Fibroblast of gingiva (primary cell): ENCODE measurements at regions not wholly inside any gene's neighbourhood (a gene's known extent, or its start where the extent isn't known, plus 50 kb on each side); places are given as distances from the start of the nearest gene placed in this dataset.
A peak's percentile ranks its signal among the peaks of the same experiment; 100 is the strongest.

ENCODE experiments used
- DNase-seq: peaks from one replicate; pipeline ENCODE4 v3.0.0-alpha.2; 2011; ENCODE audit warnings: low read depth

GRCh38 chr15:98144388-98144787, 183.9 kb downstream of the ARRDC4 start:
- no peak for DNase-seq

- no peak for DNase-seq
These were observed 185.7 kb downstream of the ARRDC4 start for GRCh38 chr15:98146031-98146820.

- no peak for DNase-seq
These were observed 186.9 kb downstream of the ARRDC4 start for GRCh38 chr15:98147415-98147814.

GRCh38 chr15:98150084-98150483, 189.6 kb downstream of the ARRDC4 start:
- no peak for DNase-seq

GRCh38 chr15:98150536-98150935, 190.0 kb downstream of the ARRDC4 start:
- no peak for DNase-seq

- DNase-seq: no peak
These were observed 190.6 kb downstream of the ARRDC4 start for GRCh38 chr15:98151096-98151495.

- no peak for DNase-seq
These were observed 191.7 kb downstream of the ARRDC4 start for GRCh38 chr15:98152156-98152555.

- peak; percentile 2 for DNase-seq
These were observed 194.4 kb downstream of the ARRDC4 start for GRCh38 chr15:98154863-98155262.

GRCh38 chr15:98155356-98155755, 194.9 kb downstream of the ARRDC4 start:
- DNase-seq: no peak

GRCh38 chr15:98160236-98160635, 199.7 kb downstream of the ARRDC4 start:
- no peak for DNase-seq

- no peak for DNase-seq
These were observed 203.0 kb downstream of the ARRDC4 start for GRCh38 chr15:98163319-98164045.

- DNase-seq: no peak
These were observed 204.1 kb downstream of the ARRDC4 start for GRCh38 chr15:98164571-98164970.

GRCh38 chr15:98164986-98165385, 204.5 kb downstream of the ARRDC4 start:
- DNase-seq: no peak

GRCh38 chr15:98167722-98168268, 207.3 kb downstream of the ARRDC4 start:
- DNase-seq: no peak

GRCh38 chr15:98169551-98169950, 209.0 kb downstream of the ARRDC4 start:
- DNase-seq: no peak

GRCh38 chr15:98174286-98174685, 213.8 kb downstream of the ARRDC4 start:
- no peak for DNase-seq

- DNase-seq: no peak
These were observed 214.3 kb downstream of the ARRDC4 start for GRCh38 chr15:98174841-98175240.

GRCh38 chr15:98177966-98178592, 217.6 kb downstream of the ARRDC4 start:
- DNase-seq: peak; percentile 37

- DNase-seq: no peak
These were observed 218.4 kb downstream of the ARRDC4 start for GRCh38 chr15:98178861-98179260.

- no peak for DNase-seq
These were observed 227.0 kb downstream of the ARRDC4 start for GRCh38 chr15:98187549-98187948.

GRCh38 chr15:98190914-98191313, 230.4 kb downstream of the ARRDC4 start:
- no peak for DNase-seq

- DNase-seq: no peak
These were observed 235.3 kb downstream of the ARRDC4 start for GRCh38 chr15:98195796-98196195.

- no peak for DNase-seq
These were observed 235.9 kb downstream of the ARRDC4 start for GRCh38 chr15:98196371-98196770.
